ENCODE measurements at regions not wholly inside any gene's neighbourhood (a gene's known extent, or its start where the extent isn't known, plus 50 kb on each side); places are given as distances from the start of the nearest gene placed in this dataset.

GRCh38 chr4:77375866-77376607 is 219.0 kb downstream of the CCNG2 start:
- no peak for DNase-seq

- DNase-seq, result no peak
These were observed 219.9 kb downstream of the CCNG2 start for GRCh38 chr4:77376788-77377460.

GRCh38 chr4:77384094-77384493 is 221.5 kb upstream of the CXCL13 start:
- no peak for DNase-seq

GRCh38 chr4:77385124-77385969 is 220.3 kb upstream of the CXCL13 start:
- DNase-seq, result peak; percentile 16

- no peak for DNase-seq
These were observed 211.6 kb upstream of the CXCL13 start for GRCh38 chr4:77393996-77394395.

- no peak for DNase-seq
These were observed 210.1 kb upstream of the CXCL13 start for GRCh38 chr4:77395481-77395880.

- DNase-seq, result no peak
These were observed 207.4 kb upstream of the CXCL13 start for GRCh38 chr4:77398256-77398655.

GRCh38 chr4:77399831-77400230 is 205.8 kb upstream of the CXCL13 start:
- no peak for DNase-seq

- no peak for DNase-seq
These were observed 191.9 kb upstream of the CXCL13 start for GRCh38 chr4:77413766-77414165.

GRCh38 chr4:77415689-77416088 is 189.9 kb upstream of the CXCL13 start:
- no peak for DNase-seq

- DNase-seq, result no peak
These were observed 187.3 kb upstream of the CXCL13 start for GRCh38 chr4:77418333-77418732.

GRCh38 chr4:77430847-77431246 is 174.8 kb upstream of the CXCL13 start:
- no peak for DNase-seq

- DNase-seq, result no peak
These were observed 174.1 kb upstream of the CXCL13 start for GRCh38 chr4:77431546-77431945.

GRCh38 chr4:77432717-77433417 is 172.8 kb upstream of the CXCL13 start:
- no peak for DNase-seq

- DNase-seq, result no peak
These were observed 172.2 kb upstream of the CXCL13 start for GRCh38 chr4:77433418-77433733.

- DNase-seq, result no peak
These were observed 171.1 kb upstream of the CXCL13 start for GRCh38 chr4:77434299-77435092.

GRCh38 chr4:77437079-77437478 is 168.5 kb upstream of the CXCL13 start:
- no peak for DNase-seq

GRCh38 chr4:77438549-77438948 is 167.1 kb upstream of the CXCL13 start:
- DNase-seq, result no peak

GRCh38 chr4:77443941-77444340 is 161.7 kb upstream of the CXCL13 start:
- no peak for DNase-seq

- DNase-seq, result no peak
These were observed 159.8 kb upstream of the CXCL13 start for GRCh38 chr4:77445823-77446222.

GRCh38 chr4:77446601-77447000 is 159.0 kb upstream of the CXCL13 start:
- DNase-seq, result no peak

- no peak for DNase-seq
These were observed 156.4 kb upstream of the CXCL13 start for GRCh38 chr4:77449171-77449570.

Data from CD4-positive, alpha-beta T cell treated with Interferon gamma for 1 hour (primary cell).